Mammary epithelial cell (primary cell): ENCODE measurements at regions not wholly inside any gene's neighbourhood (a gene's known extent, or its start where the extent isn't known, plus 50 kb on each side); places are given as distances from the start of the nearest gene placed in this dataset.
"Not testable (repeated sequence)": the region's sequence is repeated elsewhere in the genome, so short reads cannot be mapped to it uniquely, and the experiment has no call there.

Experiments
- EZH2 ChIP-seq: IDR thresholded peaks from 2 replicates; pipeline ENCODE4 v1.6.1; 2012; ENCODE audit warnings: low read length, inconsistent platforms, borderline replicate concordance
- TF ChIP-seq, protein P1 (sequence below), 2 donors: IDR thresholded peaks in 1 of 2; conservative IDR thresholded peaks in 1 of 2; 2 replicates each; pipeline ENCODE4 v1.5.1; 2011 to 2012; ENCODE audit warnings: inconsistent platforms in 2 of 2, low read length in 2 of 2, mild to moderate bottlenecking in 2 of 2, control low read depth in 1 of 2, low read depth in 1 of 2; ENCODE audit not compliant: insufficient read depth in 1 of 2; ENCODE audit errors: extremely low read depth in 1 of 2

DNA sequence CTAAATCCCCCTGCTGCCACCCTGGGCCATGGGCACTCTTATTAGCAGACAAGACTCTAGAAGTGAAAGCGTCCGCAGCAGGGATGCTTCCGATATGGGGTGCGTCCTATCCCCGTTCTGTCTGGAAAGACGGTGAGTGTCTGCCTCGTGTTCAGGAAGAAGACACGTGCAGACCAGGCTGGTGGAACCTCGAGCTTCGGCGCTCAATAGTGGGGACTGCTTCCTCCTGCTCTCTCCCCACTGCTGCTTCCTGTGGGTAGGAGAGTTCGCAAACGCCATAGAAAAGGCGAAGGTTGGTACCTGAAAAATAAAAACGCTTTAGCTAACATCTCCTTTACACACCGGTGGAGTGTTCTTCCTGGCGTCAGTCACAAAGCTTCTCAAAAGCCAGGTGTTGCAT lies 67.7 kb upstream of the LYZL2 start:
- TF ChIP-seq, protein P1, sequence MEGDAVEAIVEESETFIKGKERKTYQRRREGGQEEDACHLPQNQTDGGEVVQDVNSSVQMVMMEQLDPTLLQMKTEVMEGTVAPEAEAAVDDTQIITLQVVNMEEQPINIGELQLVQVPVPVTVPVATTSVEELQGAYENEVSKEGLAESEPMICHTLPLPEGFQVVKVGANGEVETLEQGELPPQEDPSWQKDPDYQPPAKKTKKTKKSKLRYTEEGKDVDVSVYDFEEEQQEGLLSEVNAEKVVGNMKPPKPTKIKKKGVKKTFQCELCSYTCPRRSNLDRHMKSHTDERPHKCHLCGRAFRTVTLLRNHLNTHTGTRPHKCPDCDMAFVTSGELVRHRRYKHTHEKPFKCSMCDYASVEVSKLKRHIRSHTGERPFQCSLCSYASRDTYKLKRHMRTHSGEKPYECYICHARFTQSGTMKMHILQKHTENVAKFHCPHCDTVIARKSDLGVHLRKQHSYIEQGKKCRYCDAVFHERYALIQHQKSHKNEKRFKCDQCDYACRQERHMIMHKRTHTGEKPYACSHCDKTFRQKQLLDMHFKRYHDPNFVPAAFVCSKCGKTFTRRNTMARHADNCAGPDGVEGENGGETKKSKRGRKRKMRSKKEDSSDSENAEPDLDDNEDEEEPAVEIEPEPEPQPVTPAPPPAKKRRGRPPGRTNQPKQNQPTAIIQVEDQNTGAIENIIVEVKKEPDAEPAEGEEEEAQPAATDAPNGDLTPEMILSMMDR (conservative IDR thresholded peaks at IDR 0.05 in 1 of 2, IDR thresholded peaks at IDR 0.05 in 1 of 2; ENCODE audit: extremely low read depth in 1 of 2, insufficient read depth in 1 of 2, low read depth in 1 of 2, low read length in 2 of 2) = not testable (repeated sequence)
- TF ChIP-seq EZH2 = not testable (repeated sequence)
